ENCODE measurements at regions not wholly inside any gene's neighbourhood (a gene's known extent, or its start where the extent isn't known, plus 50 kb on each side); places are given as distances from the start of the nearest gene placed in this dataset.

- ChIA-PET POLR2A (interaction anchor here (0.6 kb wide), 2 partner anchors 22 to 347 kb away, joined by 3 to 4 read pairs; no protein-coding TSS in a partner anchor), CTCF (ENCODE audit: low intra/inter-chr PET ratio) (no interaction called here)
- Histone ChIP-seq H3K4me3 (no peak overlapping the region), H3K79me2 (ENCODE audit: control insufficient read depth, insufficient read depth, low read length) (no peaks in the 10 kb centered on the region), H2AFZ (ENCODE audit: low read depth, low read length) (no peak overlapping the region), H4K20me1 (replicated peaks; ENCODE audit: control insufficient read depth, insufficient read depth, low read length) (no peaks in the 10 kb centered on the region), H3K36me3 (ENCODE audit: control insufficient read depth, insufficient read depth, low read length) (no peaks in the 10 kb centered on the region), H3K9me3 (replicated peaks; ENCODE audit: control insufficient read depth, insufficient read depth, low read depth, low read length) (no peaks in the 10 kb centered on the region), H3K4me2 (ENCODE audit: insufficient read depth, low read length) (no peak overlapping the region), H3K9ac (ENCODE audit: insufficient read depth in 1 of 2, low read depth in 2 of 2, low read length in 2 of 2) (no peak overlapping the region), H3K9me1 (ENCODE audit: control insufficient read depth, insufficient read depth, low read length) (no peaks in the 10 kb centered on the region), H3K4me1 (replicated peaks in 1 of 2; ENCODE audit: control insufficient read depth in 2 of 2, insufficient read depth in 2 of 2, low read length in 2 of 2) (no peaks in the 10 kb centered on the region), H3K27me3 (ENCODE audit: control insufficient read depth in 2 of 2, insufficient read depth in 2 of 2, low read length in 2 of 2) (peaks cover 10 to 69% of the 10 kb centered on the region in 2 experiments; a peak in 3 of 5 replicates), H3K27ac (ENCODE audit: extremely low read depth, low read depth, low read length) (no peak overlapping the region)
- in situ Hi-C loops (cut with MboI) (no loop called here), intact Hi-C loops (cut with micrococcal nuclease) (no loop called here)
- no TSS peak for BruUV-seq (replicated peaks)
- FAIRE-seq, result no peak
- WGBS (ENCODE audit: insufficient coverage, low coverage, missing lambda C conversion rate), result 0% methylated on average over 8 of the region's 8 CpGs
- no peak for DNase-seq (ENCODE audit: extremely low read depth in 1 of 4, low spot score in 3 of 4)
- TF ChIP-seq BHLHE40 (IDR thresholded peaks at IDR 0.05; ENCODE audit: low read length), result no peak
- no peak for TF ChIP-seq CBX2 (IDR thresholded peaks at IDR 0.05; ENCODE audit: insufficient read depth, low read length, poor library complexity, severe bottlenecking)
- no peak for TF ChIP-seq NRF1 (conservative IDR thresholded peaks at IDR 0.05 in 1 of 2, IDR thresholded peaks at IDR 0.05 in 1 of 2)
- no peak for TF ChIP-seq SOX6 (IDR thresholded peaks at IDR 0.05)
- no peak for TF ChIP-seq ZBTB5 (IDR thresholded peaks at IDR 0.05)
- no peak for TF ChIP-seq RBM14 (IDR thresholded peaks at IDR 0.05; ENCODE audit: borderline replicate concordance, insufficient read depth, low read depth, low read length)
- no peak for TF ChIP-seq THRB (CRISPR knock-in tag; conservative IDR thresholded peaks at IDR 0.05)
- no peak for TF ChIP-seq PRPF4 (IDR thresholded peaks at IDR 0.05; ENCODE audit: insufficient read depth, low read depth, low read length, poor library complexity, severe bottlenecking)
- TF ChIP-seq PHF8 (IDR thresholded peaks at IDR 0.05; ENCODE audit: borderline replicate concordance, low read length), result no peak
- TF ChIP-seq FIP1L1 (IDR thresholded peaks at IDR 0.05; ENCODE audit: low read depth, low read length, poor library complexity, severe bottlenecking), result no peak
- no peak for ATAC-seq
Measured at GRCh38 chr11:134574947-134575346, 162.9 kb upstream of the B3GAT1 start.
